ENCODE measurements at regions not wholly inside any gene's neighbourhood (a gene's known extent, or its start where the extent isn't known, plus 50 kb on each side); places are given as distances from the start of the nearest gene placed in this dataset.
"Not testable (repeated sequence)": the region's sequence is repeated elsewhere in the genome, so short reads cannot be mapped to it uniquely, and the experiment has no call there.

DNA sequence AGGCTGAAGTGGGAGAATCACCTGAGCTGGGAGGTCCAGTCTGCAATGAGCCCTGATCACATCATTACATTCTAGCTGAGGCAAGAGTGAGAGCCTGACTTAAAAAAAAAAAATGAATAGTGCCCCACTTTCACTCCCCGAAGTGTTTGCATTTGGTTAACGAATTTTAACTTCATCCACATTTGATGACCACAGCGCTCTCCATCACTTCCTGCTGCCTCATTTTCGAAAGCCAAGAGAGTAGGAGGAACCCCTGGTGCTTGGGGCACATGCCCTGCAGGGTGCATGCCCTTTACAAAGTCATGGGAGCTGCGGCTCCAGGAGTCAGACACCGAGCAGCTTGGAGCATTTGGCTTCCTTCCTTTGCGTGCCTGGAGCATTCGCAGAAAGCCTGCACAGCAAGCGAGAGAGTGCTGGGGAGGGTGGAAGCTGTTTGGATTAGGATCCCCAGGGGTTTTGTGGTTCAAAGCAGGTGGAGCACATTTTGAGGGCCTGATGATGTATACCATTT is 119.1 kb upstream of the METTL14 start:
- H3K4me3 ChIP-seq (ENCODE audit: low read length); H3K4me1 Mint-ChIP-seq; H3K36me3 ChIP-seq (ENCODE audit: insufficient read depth, low read length); H3K9me3 ChIP-seq (ENCODE audit: low read length); H3K27ac ChIP-seq (ENCODE audit: low read depth, low read length); H3K36me3 Mint-ChIP-seq; H3K27me3 ChIP-seq (ENCODE audit: insufficient read depth, low read length, poor library complexity, severe bottlenecking); DNase-seq; POLR2A ChIA-PET; H3K4me1 ChIP-seq (ENCODE audit: insufficient read depth, low read length); H3K9me3 Mint-ChIP-seq; CTCF ChIA-PET: not testable (repeated sequence)
- peaks cover 17 to 24% of the 10 kb centered on the region in 2 donors for H3K27me3 Mint-ChIP-seq
- H3K4me3 Mint-ChIP-seq: peak overlapping the region in 3 of 7 donors; percentile 17 to 48 (median 41)
- peak overlapping the region in 1 of 8 donors; percentile 29 for H3K27ac Mint-ChIP-seq

DNA sequence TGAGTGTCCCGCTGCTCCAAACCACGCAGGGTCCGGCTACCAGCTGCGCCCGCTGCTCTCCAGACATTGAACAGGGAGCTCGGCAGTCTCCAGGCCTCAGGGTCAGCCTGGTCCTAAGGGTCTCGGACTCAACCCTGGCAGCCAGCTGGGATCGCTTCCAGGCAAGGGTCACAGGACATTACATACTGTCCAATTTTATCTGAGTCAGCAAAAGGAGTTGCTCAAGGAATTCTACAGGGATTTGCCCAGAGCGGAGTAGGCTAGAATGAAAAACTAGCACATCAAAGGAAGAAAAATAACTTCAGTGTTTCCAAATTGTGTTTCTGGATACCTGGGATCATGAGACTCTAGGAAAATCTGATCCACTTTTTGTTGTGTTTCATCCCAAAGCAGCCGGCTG is 112.2 kb upstream of the METTL14 start:
- H3K27me3 ChIP-seq (ENCODE audit: insufficient read depth, low read length, poor library complexity, severe bottlenecking); H3K9me3 Mint-ChIP-seq; H3K4me3 Mint-ChIP-seq; H3K4me1 Mint-ChIP-seq; DNase-seq; H3K36me3 ChIP-seq (ENCODE audit: insufficient read depth, low read length); H3K27ac ChIP-seq (ENCODE audit: low read depth, low read length); CTCF ChIA-PET; H3K27ac Mint-ChIP-seq; H3K9me3 ChIP-seq (ENCODE audit: low read length); H3K4me1 ChIP-seq (ENCODE audit: insufficient read depth, low read length); POLR2A ChIA-PET; H3K4me3 ChIP-seq (ENCODE audit: low read length); H3K36me3 Mint-ChIP-seq: not testable (repeated sequence)
- H3K27me3 Mint-ChIP-seq: peaks cover 15 to 27% of the 10 kb centered on the region in 2 donors

DNA sequence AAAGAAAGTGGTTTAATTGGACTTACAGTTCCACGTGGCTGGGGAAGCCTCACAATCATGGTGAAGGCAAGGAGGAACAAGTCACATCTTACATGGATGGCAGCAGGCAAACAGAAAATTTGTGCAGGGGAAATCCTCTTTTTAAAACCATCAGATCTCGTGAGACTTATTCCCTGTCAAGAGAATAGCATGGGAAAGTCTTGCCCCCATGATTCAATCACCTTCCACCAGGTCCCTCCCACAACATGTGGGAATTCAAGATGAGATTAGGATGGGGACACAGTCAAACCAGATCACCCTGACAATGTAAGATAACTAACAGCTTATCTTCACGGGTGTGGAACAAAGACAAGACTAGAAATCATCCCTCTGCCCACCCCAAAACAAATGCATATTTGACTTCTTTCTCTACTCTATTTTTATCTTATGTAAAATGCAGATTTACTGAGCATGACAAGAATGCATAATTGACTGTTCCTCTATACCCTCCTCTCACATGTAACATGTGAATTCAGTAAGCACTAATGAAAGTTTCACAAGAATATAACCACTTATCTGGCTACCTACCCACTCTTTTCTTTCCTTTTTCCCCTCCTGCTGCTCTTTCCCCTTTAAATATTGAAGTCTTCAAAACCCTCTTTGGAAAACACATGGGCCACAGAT is 110.8 kb upstream of the METTL14 start:
- H3K9me3 Mint-ChIP-seq; POLR2A ChIA-PET; DNase-seq; H3K27ac ChIP-seq (ENCODE audit: low read depth, low read length); H3K4me1 ChIP-seq (ENCODE audit: insufficient read depth, low read length); H3K4me3 ChIP-seq (ENCODE audit: low read length); CTCF ChIA-PET; H3K36me3 ChIP-seq (ENCODE audit: insufficient read depth, low read length); H3K4me3 Mint-ChIP-seq; H3K4me1 Mint-ChIP-seq; H3K9me3 ChIP-seq (ENCODE audit: low read length); H3K36me3 Mint-ChIP-seq; H3K27me3 ChIP-seq (ENCODE audit: insufficient read depth, low read length, poor library complexity, severe bottlenecking); H3K27ac Mint-ChIP-seq: not testable (repeated sequence)
- peaks cover 15 to 24% of the 10 kb centered on the region in 2 donors for H3K27me3 Mint-ChIP-seq

DNA sequence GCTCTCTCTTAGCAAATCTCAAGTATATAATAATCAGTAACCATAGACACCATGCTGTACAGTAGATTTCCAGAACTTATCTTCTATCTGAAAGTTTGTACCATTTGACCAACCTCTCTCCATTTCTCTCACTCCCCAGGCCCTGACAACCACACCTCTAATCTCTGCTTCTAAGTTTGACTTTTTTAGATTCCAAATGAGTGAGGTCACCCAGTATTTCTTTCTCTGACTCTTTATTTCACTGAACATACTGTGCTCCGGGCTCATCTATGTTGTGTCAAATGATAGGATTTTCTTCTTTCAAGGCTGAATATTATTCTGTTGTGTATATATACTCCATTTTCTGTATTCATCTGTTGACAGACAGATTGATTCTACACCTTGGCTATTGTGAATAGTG is 110.1 kb upstream of the METTL14 start:
- DNase-seq; H3K4me1 ChIP-seq (ENCODE audit: insufficient read depth, low read length); H3K27ac ChIP-seq (ENCODE audit: low read depth, low read length); CTCF ChIA-PET; H3K9me3 ChIP-seq (ENCODE audit: low read length); H3K36me3 ChIP-seq (ENCODE audit: insufficient read depth, low read length); H3K4me3 Mint-ChIP-seq; H3K27me3 ChIP-seq (ENCODE audit: insufficient read depth, low read length, poor library complexity, severe bottlenecking); H3K27ac Mint-ChIP-seq; H3K9me3 Mint-ChIP-seq; POLR2A ChIA-PET; H3K4me3 ChIP-seq (ENCODE audit: low read length); H3K36me3 Mint-ChIP-seq; H3K4me1 Mint-ChIP-seq: not testable (repeated sequence)
- H3K27me3 Mint-ChIP-seq: peaks cover 14 to 22% of the 10 kb centered on the region in 2 donors

DNA sequence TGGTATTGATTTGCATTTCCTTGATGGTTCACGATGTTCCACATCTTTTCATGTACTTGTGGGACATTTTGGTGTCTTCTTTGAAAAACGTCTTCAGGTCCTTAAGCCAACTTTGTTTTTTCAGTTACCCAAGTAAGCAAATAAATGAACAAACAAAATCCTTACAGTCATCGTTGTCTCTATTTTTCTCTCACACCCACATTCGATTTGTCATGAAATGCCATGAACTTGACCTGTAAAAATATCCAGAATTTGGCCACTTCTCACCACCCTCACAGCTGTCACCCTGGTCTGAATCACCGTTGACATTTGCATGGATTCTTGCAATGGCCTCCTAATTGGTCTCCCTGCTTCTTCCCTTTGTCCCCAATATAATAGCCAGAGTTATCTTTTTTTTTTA is 109.5 kb upstream of the METTL14 start:
- H3K9me3 ChIP-seq (ENCODE audit: low read length); H3K4me3 ChIP-seq (ENCODE audit: low read length); H3K27ac Mint-ChIP-seq; H3K27ac ChIP-seq (ENCODE audit: low read depth, low read length); H3K27me3 ChIP-seq (ENCODE audit: insufficient read depth, low read length, poor library complexity, severe bottlenecking); H3K4me1 Mint-ChIP-seq; H3K4me1 ChIP-seq (ENCODE audit: insufficient read depth, low read length); H3K36me3 ChIP-seq (ENCODE audit: insufficient read depth, low read length); H3K9me3 Mint-ChIP-seq; POLR2A ChIA-PET; DNase-seq; H3K36me3 Mint-ChIP-seq; CTCF ChIA-PET; H3K4me3 Mint-ChIP-seq: not testable (repeated sequence)
- H3K27me3 Mint-ChIP-seq: peaks cover 8 to 24% of the 10 kb centered on the region in 2 donors

DNA sequence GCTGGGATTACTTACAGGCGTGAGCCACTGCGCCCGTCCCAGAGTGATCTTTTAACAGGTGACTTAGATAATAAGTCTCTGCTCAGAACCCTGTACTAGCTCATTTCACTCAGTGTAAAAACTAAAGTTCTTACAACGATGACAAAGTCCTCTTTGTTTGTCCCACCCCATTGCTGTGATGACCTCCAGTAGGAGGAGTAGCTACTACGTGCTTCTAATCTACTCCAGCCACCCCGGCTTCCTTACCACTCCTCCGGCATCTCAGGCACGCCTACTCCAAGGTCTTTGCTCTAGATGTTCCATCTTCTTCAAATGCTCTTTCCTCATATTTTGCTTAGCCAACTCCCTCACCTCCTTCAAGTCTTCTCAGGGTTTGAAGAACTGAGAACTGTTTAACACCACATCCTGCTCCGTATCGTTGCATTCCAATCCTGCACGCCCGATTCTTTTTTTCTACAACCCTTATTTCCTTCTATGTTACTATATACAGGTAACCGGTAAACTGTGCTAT is 108.4 kb upstream of the METTL14 start:
- H3K27me3 ChIP-seq (ENCODE audit: insufficient read depth, low read length, poor library complexity, severe bottlenecking); H3K27ac Mint-ChIP-seq; H3K4me3 ChIP-seq (ENCODE audit: low read length); H3K9me3 Mint-ChIP-seq; H3K4me1 Mint-ChIP-seq; H3K27ac ChIP-seq (ENCODE audit: low read depth, low read length); DNase-seq; H3K4me1 ChIP-seq (ENCODE audit: insufficient read depth, low read length); H3K9me3 ChIP-seq (ENCODE audit: low read length); H3K4me3 Mint-ChIP-seq; CTCF ChIA-PET; POLR2A ChIA-PET; H3K36me3 Mint-ChIP-seq; H3K36me3 ChIP-seq (ENCODE audit: insufficient read depth, low read length): not testable (repeated sequence)
- H3K27me3 Mint-ChIP-seq: peaks cover 4 to 28% of the 10 kb centered on the region in 2 donors

DNA sequence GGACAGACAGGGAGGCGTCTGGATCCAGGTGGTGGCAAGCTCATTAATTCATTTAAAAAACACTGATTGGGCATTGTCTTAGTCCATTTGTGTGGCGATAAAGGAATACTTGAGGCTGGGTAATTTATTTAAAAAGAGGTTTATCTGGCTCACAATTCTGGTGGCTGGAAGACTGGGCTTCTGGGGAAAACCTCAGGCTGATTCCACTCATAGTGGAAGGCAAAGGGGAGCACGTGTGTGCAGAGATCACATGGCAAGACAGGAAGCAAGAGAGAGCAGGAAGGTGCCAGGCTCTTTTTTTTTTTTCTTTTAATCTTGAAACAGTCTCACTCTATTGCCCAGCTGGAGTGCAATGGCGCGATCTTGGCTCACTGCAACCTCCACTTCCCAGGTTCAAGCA is 100.2 kb upstream of the METTL14 start:
- no peak overlapping the region for H3K4me3 Mint-ChIP-seq
- Histone ChIP-seq H3K36me3 (ENCODE audit: insufficient read depth, low read length) (no peaks in the 10 kb centered on the region), H3K4me1 (ENCODE audit: insufficient read depth, low read length) (no peaks in the 10 kb centered on the region), H3K4me3 (ENCODE audit: low read length) (no peak overlapping the region), H3K27me3 (ENCODE audit: insufficient read depth, low read length, poor library complexity, severe bottlenecking) (no peaks in the 10 kb centered on the region), H3K27ac (ENCODE audit: low read depth, low read length) (no peak overlapping the region), H3K9me3 (ENCODE audit: low read length) (no peaks in the 10 kb centered on the region)
- H3K27me3 Mint-ChIP-seq: peaks cover 14 to 47% of the 10 kb centered on the region in 2 donors
- H3K4me1 Mint-ChIP-seq: no peaks in the 10 kb centered on the region
- ChIA-PET CTCF (no interaction called here), POLR2A (no interaction called here)
- no peaks in the 10 kb centered on the region for H3K9me3 Mint-ChIP-seq
- no peak for DNase-seq
- H3K36me3 Mint-ChIP-seq: peaks cover 0 to 6% (median 0%) of the 10 kb centered on the region in 3 donors
- peak overlapping the region in 1 of 8 donors; percentile 11 for H3K27ac Mint-ChIP-seq

DNA sequence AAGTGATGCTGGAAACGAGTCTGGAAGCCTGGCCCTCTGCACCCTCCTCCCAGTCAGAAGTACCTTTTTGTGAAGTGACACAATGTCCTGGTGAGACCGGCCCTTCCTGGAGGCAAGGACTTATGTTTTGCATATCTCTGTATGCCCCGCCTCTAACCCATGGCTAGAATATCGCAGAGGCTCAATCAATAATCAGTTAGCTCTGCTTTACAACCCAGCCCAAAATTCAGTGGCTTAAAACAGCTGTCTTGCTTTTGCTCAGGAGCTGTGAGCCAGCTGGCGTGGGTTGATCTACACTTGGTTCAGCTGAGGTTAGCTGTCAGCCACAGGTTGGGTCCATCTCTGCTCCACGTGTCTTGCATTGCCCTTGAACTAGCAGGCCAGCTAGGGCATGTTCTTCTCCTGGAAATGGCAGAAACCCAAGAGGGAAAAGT is 98.8 kb upstream of the METTL14 start:
- Histone ChIP-seq H3K27me3 (ENCODE audit: insufficient read depth, low read length, poor library complexity, severe bottlenecking) (no peaks in the 10 kb centered on the region), H3K4me3 (ENCODE audit: low read length) (no peak overlapping the region), H3K4me1 (ENCODE audit: insufficient read depth, low read length) (peaks cover 6% of the 10 kb centered on the region), H3K9me3 (ENCODE audit: low read length) (no peaks in the 10 kb centered on the region), H3K36me3 (ENCODE audit: insufficient read depth, low read length) (no peaks in the 10 kb centered on the region), H3K27ac (ENCODE audit: low read depth, low read length) (no peak overlapping the region)
- H3K27me3 Mint-ChIP-seq: peaks cover 14 to 34% of the 10 kb centered on the region in 2 donors
- H3K36me3 Mint-ChIP-seq: peaks cover 0 to 6% (median 0%) of the 10 kb centered on the region in 3 donors
- no peaks in the 10 kb centered on the region for H3K9me3 Mint-ChIP-seq
- no peak for DNase-seq
- ChIA-PET POLR2A (no interaction called here), CTCF (no interaction called here)
- no peak overlapping the region for H3K27ac Mint-ChIP-seq
- H3K4me3 Mint-ChIP-seq: peak overlapping the region in 1 of 7 donors; percentile 60
- peaks cover 4 to 10% (median 9%) of the 10 kb centered on the region in 3 donors for H3K4me1 Mint-ChIP-seq
